ENCODE measurements at regions not wholly inside any gene's neighbourhood (a gene's known extent, or its start where the extent isn't known, plus 50 kb on each side); places are given as distances from the start of the nearest gene placed in this dataset.

DNA sequence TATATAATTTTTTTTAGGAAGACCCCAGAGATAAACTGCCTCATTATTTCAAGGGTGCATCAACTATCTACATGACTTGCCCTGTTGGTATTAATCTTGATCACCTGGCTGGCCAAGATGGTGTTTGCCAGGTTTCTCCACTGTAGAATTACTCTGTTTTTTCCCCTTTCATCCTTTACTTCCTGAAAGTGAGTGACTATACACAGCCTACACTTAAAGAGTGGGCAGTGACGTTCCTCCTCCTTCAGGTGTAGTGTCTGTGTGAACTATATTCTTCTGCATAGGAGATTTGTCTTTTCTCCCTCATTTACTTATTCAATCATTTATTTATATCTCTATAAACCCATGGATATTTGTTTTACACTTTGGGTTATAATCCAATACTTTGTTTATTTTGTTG is 246.7 kb downstream of the IRF8 start:
- TF ChIP-seq, protein P1, sequence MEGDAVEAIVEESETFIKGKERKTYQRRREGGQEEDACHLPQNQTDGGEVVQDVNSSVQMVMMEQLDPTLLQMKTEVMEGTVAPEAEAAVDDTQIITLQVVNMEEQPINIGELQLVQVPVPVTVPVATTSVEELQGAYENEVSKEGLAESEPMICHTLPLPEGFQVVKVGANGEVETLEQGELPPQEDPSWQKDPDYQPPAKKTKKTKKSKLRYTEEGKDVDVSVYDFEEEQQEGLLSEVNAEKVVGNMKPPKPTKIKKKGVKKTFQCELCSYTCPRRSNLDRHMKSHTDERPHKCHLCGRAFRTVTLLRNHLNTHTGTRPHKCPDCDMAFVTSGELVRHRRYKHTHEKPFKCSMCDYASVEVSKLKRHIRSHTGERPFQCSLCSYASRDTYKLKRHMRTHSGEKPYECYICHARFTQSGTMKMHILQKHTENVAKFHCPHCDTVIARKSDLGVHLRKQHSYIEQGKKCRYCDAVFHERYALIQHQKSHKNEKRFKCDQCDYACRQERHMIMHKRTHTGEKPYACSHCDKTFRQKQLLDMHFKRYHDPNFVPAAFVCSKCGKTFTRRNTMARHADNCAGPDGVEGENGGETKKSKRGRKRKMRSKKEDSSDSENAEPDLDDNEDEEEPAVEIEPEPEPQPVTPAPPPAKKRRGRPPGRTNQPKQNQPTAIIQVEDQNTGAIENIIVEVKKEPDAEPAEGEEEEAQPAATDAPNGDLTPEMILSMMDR (optimal IDR thresholded peaks at IDR 0.05 in 1 of 3, IDR thresholded peaks at IDR 0.05 in 1 of 3, conservative IDR thresholded peaks at IDR 0.05 in 1 of 3; ENCODE audit: extremely low read depth in 1 of 3, insufficient read depth in 2 of 3, low read length in 3 of 3), result no peak
- TF ChIP-seq EZH2 (IDR thresholded peaks at IDR 0.05; ENCODE audit: low read length), result no peak

Measured in keratinocyte (primary cell).